ENCODE measurements at regions not wholly inside any gene's neighbourhood (a gene's known extent, or its start where the extent isn't known, plus 50 kb on each side); places are given as distances from the start of the nearest gene placed in this dataset.

- DNase-seq, result no peak
Measured at GRCh38 chr2:59151805-59152204, 910.7 kb upstream of the FANCL start.

- DNase-seq, result peak in 3 of 4 experiments; percentile 5 to 29 (median 9)
Measured at GRCh38 chr2:59150217-59150849, 909.2 kb upstream of the FANCL start.

- no peak for DNase-seq
Measured at GRCh38 chr2:59149271-59149670, 908.1 kb upstream of the FANCL start.

GRCh38 chr2:59112258-59112657 lies 871.1 kb upstream of the FANCL start:
- DNase-seq, result no peak

GRCh38 chr2:59096973-59097372 lies 855.8 kb upstream of the FANCL start:
- DNase-seq, result no peak

- no peak for DNase-seq
Measured at GRCh38 chr2:59093571-59093970, 852.4 kb upstream of the FANCL start.

- no peak for DNase-seq
Measured at GRCh38 chr2:59084326-59084725, 843.2 kb upstream of the FANCL start.

- DNase-seq, result no peak
Measured at GRCh38 chr2:59083075-59083828, 842.1 kb upstream of the FANCL start.

GRCh38 chr2:59082657-59083056 lies 841.5 kb upstream of the FANCL start:
- no peak for DNase-seq

- DNase-seq, result no peak
Measured at GRCh38 chr2:59080451-59081181, 839.5 kb upstream of the FANCL start.

GRCh38 chr2:59077981-59078531 lies 836.9 kb upstream of the FANCL start:
- no peak for DNase-seq

GRCh38 chr2:59077026-59077725 lies 836.1 kb upstream of the FANCL start:
- DNase-seq, result no peak

- DNase-seq, result no peak
Measured at GRCh38 chr2:59076079-59076619, 835.0 kb upstream of the FANCL start.

- no peak for DNase-seq
Measured at GRCh38 chr2:59074071-59074470, 832.9 kb upstream of the FANCL start.

- DNase-seq, result no peak
Measured at GRCh38 chr2:59073286-59073685, 832.2 kb upstream of the FANCL start.

GRCh38 chr2:59068255-59068654 lies 827.1 kb upstream of the FANCL start:
- DNase-seq, result no peak

GRCh38 chr2:59066787-59067399 lies 825.8 kb upstream of the FANCL start:
- DNase-seq, result no peak

- DNase-seq, result no peak
Measured at GRCh38 chr2:59047373-59047995, 806.4 kb upstream of the FANCL start.

- DNase-seq, result no peak
Measured at GRCh38 chr2:59046401-59047372, 805.6 kb upstream of the FANCL start.

- DNase-seq, result no peak
Measured at GRCh38 chr2:59044736-59045135, 803.6 kb upstream of the FANCL start.
